GM04504 (cell line): ENCODE measurements at regions not wholly inside any gene's neighbourhood (a gene's known extent, or its start where the extent isn't known, plus 50 kb on each side); places are given as distances from the start of the nearest gene placed in this dataset.
A peak's percentile ranks its signal among the peaks of the same experiment; 100 is the strongest.
"Not testable (repeated sequence)": the region's sequence is repeated elsewhere in the genome, so short reads cannot be mapped to it uniquely, and the experiment has no call there.

Experiments used
- DNase-seq: peaks from one replicate; pipeline ENCODE4 v3.0.0-alpha.2; 2012; ENCODE audit warnings: low read depth

- DNase-seq: no peak
Measured at GRCh38 chr5:63555874-63556273, 406.4 kb downstream of the HTR1A start.

- no peak for DNase-seq
Measured at GRCh38 chr5:63554191-63554590, 408.1 kb downstream of the HTR1A start.

GRCh38 chr5:63553073-63553472 is 409.2 kb downstream of the HTR1A start:
- no peak for DNase-seq

- DNase-seq: no peak
Measured at GRCh38 chr5:63535840-63536602, 426.2 kb downstream of the HTR1A start.

- no peak for DNase-seq
Measured at GRCh38 chr5:63524281-63524680, 438.0 kb downstream of the HTR1A start.

- no peak for DNase-seq
Measured at GRCh38 chr5:63516006-63516405, 446.2 kb downstream of the HTR1A start.

- DNase-seq: no peak
Measured at GRCh38 chr5:63500242-63500641, 462.0 kb downstream of the HTR1A start.

GRCh38 chr5:63495225-63495624 is 467.0 kb downstream of the HTR1A start:
- DNase-seq: no peak

GRCh38 chr5:63483338-63483737 is 478.9 kb downstream of the HTR1A start:
- DNase-seq: no peak

GRCh38 chr5:63473335-63473967 is 488.8 kb downstream of the HTR1A start:
- DNase-seq: no peak

GRCh38 chr5:63456279-63456678 is 506.0 kb downstream of the HTR1A start:
- DNase-seq: no peak

GRCh38 chr5:63451188-63451587 is 511.1 kb downstream of the HTR1A start:
- DNase-seq: no peak

- no peak for DNase-seq
Measured at GRCh38 chr5:63439537-63439936, 522.7 kb downstream of the HTR1A start.

GRCh38 chr5:63409737-63410136 is 552.5 kb downstream of the HTR1A start:
- no peak for DNase-seq

- no peak for DNase-seq
Measured at GRCh38 chr5:63408984-63409383, 553.3 kb downstream of the HTR1A start.

GRCh38 chr5:63401436-63402046 is 560.7 kb downstream of the HTR1A start:
- peak; percentile 1 for DNase-seq

- DNase-seq: no peak
Measured at GRCh38 chr5:63400079-63400478, 562.2 kb downstream of the HTR1A start.

GRCh38 chr5:63398346-63398745 is 563.9 kb downstream of the HTR1A start:
- no peak for DNase-seq

GRCh38 chr5:63388188-63388587 is 574.1 kb downstream of the HTR1A start:
- DNase-seq: not testable (repeated sequence)

GRCh38 chr5:63375851-63376250 is 586.4 kb downstream of the HTR1A start:
- DNase-seq: no peak

- DNase-seq: no peak
Measured at GRCh38 chr5:63374085-63374484, 588.2 kb downstream of the HTR1A start.

- no peak for DNase-seq
Measured at GRCh38 chr5:63351164-63351563, 611.1 kb downstream of the HTR1A start.

GRCh38 chr5:63346451-63346850 is 615.8 kb downstream of the HTR1A start:
- DNase-seq: no peak
